HG03139 (cell line): ENCODE measurements at regions not wholly inside any gene's neighbourhood (a gene's known extent, or its start where the extent isn't known, plus 50 kb on each side); places are given as distances from the start of the nearest gene placed in this dataset.

Experiments
- ATAC-seq: cut with Tn5 transposase; IDR thresholded peaks from one replicate; pipeline ENCODE4 v1.9.1; 2021; ENCODE audit not compliant: unreplicated experiment

GRCh38 chr15:96002890-96003859 is 327.3 kb upstream of the NR2F2 start:
- ATAC-seq: no peak

GRCh38 chr15:96005906-96006305 is 324.6 kb upstream of the NR2F2 start:
- no peak for ATAC-seq

GRCh38 chr15:96011136-96011535 is 319.4 kb upstream of the NR2F2 start:
- no peak for ATAC-seq

- no peak for ATAC-seq
Measured at GRCh38 chr15:96014939-96015338, 315.6 kb upstream of the NR2F2 start.

- no peak for ATAC-seq
Measured at GRCh38 chr15:96019114-96019513, 311.4 kb upstream of the NR2F2 start.

- ATAC-seq: no peak
Measured at GRCh38 chr15:96020133-96020532, 310.4 kb upstream of the NR2F2 start.

GRCh38 chr15:96020797-96021196 is 309.7 kb upstream of the NR2F2 start:
- ATAC-seq: no peak

GRCh38 chr15:96023081-96023480 is 307.4 kb upstream of the NR2F2 start:
- ATAC-seq: no peak

GRCh38 chr15:96027501-96027900 is 303.0 kb upstream of the NR2F2 start:
- no peak for ATAC-seq

- ATAC-seq: no peak
Measured at GRCh38 chr15:96028620-96029019, 301.9 kb upstream of the NR2F2 start.

- no peak for ATAC-seq
Measured at GRCh38 chr15:96029172-96029571, 301.3 kb upstream of the NR2F2 start.

GRCh38 chr15:96031426-96032110 is 298.9 kb upstream of the NR2F2 start:
- no peak for ATAC-seq

- ATAC-seq: no peak
Measured at GRCh38 chr15:96035091-96035490, 295.4 kb upstream of the NR2F2 start.

- no peak for ATAC-seq
Measured at GRCh38 chr15:96035635-96036034, 294.9 kb upstream of the NR2F2 start.

GRCh38 chr15:96037584-96037983 is 292.9 kb upstream of the NR2F2 start:
- ATAC-seq: peak; percentile 55

- no peak for ATAC-seq
Measured at GRCh38 chr15:96038131-96038530, 292.4 kb upstream of the NR2F2 start.

- no peak for ATAC-seq
Measured at GRCh38 chr15:96038650-96039049, 291.9 kb upstream of the NR2F2 start.

- no peak for ATAC-seq
Measured at GRCh38 chr15:96041982-96042733, 288.3 kb upstream of the NR2F2 start.

GRCh38 chr15:96042734-96043224 is 287.7 kb upstream of the NR2F2 start:
- ATAC-seq: peak; percentile 68

GRCh38 chr15:96043591-96044171 is 286.8 kb upstream of the NR2F2 start:
- ATAC-seq: no peak
